Spleen (tissue), 7 donors: ENCODE measurements at regions not wholly inside any gene's neighbourhood (a gene's known extent, or its start where the extent isn't known, plus 50 kb on each side); places are given as distances from the start of the nearest gene placed in this dataset.

ENCODE experiments used
- CTCF ChIP-seq, 11 experiments: fragments of 200-600 bp in 7 of 11; fragments of 450-650 bp in 4 of 11; sonication (generic) in 4 of 11; IDR thresholded peaks in 8 of 11; conservative IDR thresholded peaks in 3 of 11; 1 replicate in 7 of 11; 2 replicates in 4 of 11; pipeline versions ENCODE4 v1.4.0 to v1.8.0; 2016 to 2021; ENCODE audit warnings: antibody characterized with exemption in 11 of 11, inconsistent platforms in 4 of 11, mild to moderate bottlenecking in 1 of 11
- POLR2A ChIP-seq, 3 donors: fragments of 450-650 bp; IDR thresholded peaks; one replicate each; pipeline ENCODE4 v1.5.1; 2017; ENCODE audit warnings: antibody characterized with exemption in 3 of 3, mild to moderate bottlenecking in 1 of 3
- POLR2AphosphoS5 ChIP-seq, 3 donors: sonication (generic); formaldehyde crosslinking; IDR thresholded peaks; one replicate each; pipeline ENCODE4 v1.5.1; 2017; ENCODE audit warnings: antibody characterized with exemption in 3 of 3
- donor health status: DM: no; HTN: no; CAD: no; lungs with moderate emphysema.
- donor health status: DM: no; HTN: no; CAD: no.
- donor health status: DM: no; HTN: no; CAD: no.

DNA sequence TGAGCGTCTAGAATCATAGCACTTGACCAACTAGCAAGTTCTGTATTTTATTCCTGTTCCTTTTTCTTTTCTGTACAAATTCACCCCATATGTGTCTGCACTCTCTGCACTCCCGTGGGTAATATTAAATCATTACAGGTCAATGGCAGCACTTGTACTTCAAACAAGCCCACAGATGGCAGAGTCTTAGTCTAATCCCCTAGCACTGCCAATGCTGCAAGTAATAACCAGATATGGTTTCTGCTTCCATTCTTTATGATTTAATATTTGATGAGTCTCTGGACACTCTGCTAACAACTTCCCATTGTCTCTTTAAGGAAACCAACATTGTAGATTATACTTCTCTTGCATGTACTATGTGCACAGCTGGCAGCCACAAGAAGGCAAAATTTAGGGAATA, 343.8 kb upstream of the CHD1 start:
- TF ChIP-seq CTCF (IDR thresholded peaks at IDR 0.05 in 8 of 11, conservative IDR thresholded peaks at IDR 0.05 in 3 of 11) (no peak), POLR2AphosphoS5 (IDR thresholded peaks at IDR 0.05) (no peak), POLR2A (IDR thresholded peaks at IDR 0.05) (no peak)
